ENCODE measurements at regions not wholly inside any gene's neighbourhood (a gene's known extent, or its start where the extent isn't known, plus 50 kb on each side); places are given as distances from the start of the nearest gene placed in this dataset.
"Not testable (repeated sequence)": the region's sequence is repeated elsewhere in the genome, so short reads cannot be mapped to it uniquely, and the experiment has no call there.

- H3K9me3 ChIP-seq (ENCODE audit: control insufficient read depth, insufficient read depth, low read length); H3K79me2 ChIP-seq (ENCODE audit: control insufficient read depth, low read length); H3K9me2 ChIP-seq (replicated peaks; ENCODE audit: control insufficient read depth, low read length); H4K20me1 ChIP-seq (ENCODE audit: control insufficient read depth, insufficient read depth, low read depth, low read length); H3F3A ChIP-seq (ENCODE audit: control insufficient read depth, insufficient read depth); H3K36me3 ChIP-seq (ENCODE audit: control insufficient read depth, low read length); H3K4me2 ChIP-seq (ENCODE audit: low read length); H3K27me3 ChIP-seq (ENCODE audit: control insufficient read depth, low read length); H3K4me1 ChIP-seq (ENCODE audit: control insufficient read depth, low read length); H3K4me3 ChIP-seq (ENCODE audit: low read length); H3K27ac ChIP-seq (ENCODE audit: low read depth, low read length): not testable (repeated sequence)
Measured at GRCh38 chr16:60359412-60359811, 1625.3 kb upstream of the GOT2 start.

GRCh38 chr16:60357876-60358522, 1623.9 kb upstream of the GOT2 start:
- not testable (repeated sequence) for H4K20me1 ChIP-seq (ENCODE audit: control insufficient read depth, insufficient read depth, low read depth, low read length); H3K79me2 ChIP-seq (ENCODE audit: control insufficient read depth, low read length); H3F3A ChIP-seq (ENCODE audit: control insufficient read depth, insufficient read depth); H3K4me1 ChIP-seq (ENCODE audit: control insufficient read depth, low read length); H3K27me3 ChIP-seq (ENCODE audit: control insufficient read depth, low read length); H3K27ac ChIP-seq (ENCODE audit: low read depth, low read length); H3K4me3 ChIP-seq (ENCODE audit: low read length); H3K9me2 ChIP-seq (replicated peaks; ENCODE audit: control insufficient read depth, low read length); H3K4me2 ChIP-seq (ENCODE audit: low read length); H3K36me3 ChIP-seq (ENCODE audit: control insufficient read depth, low read length); H3K9me3 ChIP-seq (ENCODE audit: control insufficient read depth, insufficient read depth, low read length)

- Histone ChIP-seq H3F3A (ENCODE audit: control insufficient read depth, insufficient read depth) (no peaks in the 10 kb centered on the region), H3K36me3 (ENCODE audit: control insufficient read depth, low read length) (no peaks in the 10 kb centered on the region), H3K4me3 (ENCODE audit: low read length) (no peak overlapping the region), H3K4me1 (ENCODE audit: control insufficient read depth, low read length) (no peaks in the 10 kb centered on the region), H3K9me3 (ENCODE audit: control insufficient read depth, insufficient read depth, low read length) (no peaks in the 10 kb centered on the region), H3K9me2 (replicated peaks; ENCODE audit: control insufficient read depth, low read length) (no peaks in the 10 kb centered on the region), H3K79me2 (ENCODE audit: control insufficient read depth, low read length) (no peaks in the 10 kb centered on the region), H3K4me2 (ENCODE audit: low read length) (no peak overlapping the region), H3K27ac (ENCODE audit: low read depth, low read length) (no peak overlapping the region), H3K27me3 (ENCODE audit: control insufficient read depth, low read length) (no peaks in the 10 kb centered on the region), H4K20me1 (ENCODE audit: control insufficient read depth, insufficient read depth, low read depth, low read length) (no peaks in the 10 kb centered on the region)
- TF ChIP-seq EZH2phosphoT487 (IDR thresholded peaks at IDR 0.05; ENCODE audit: borderline replicate concordance, low read length) (no peak), CTCF (IDR thresholded peaks at IDR 0.05; ENCODE audit: low read depth, low read length, poor library complexity, severe bottlenecking) (no peak)
Measured at GRCh38 chr16:60346256-60346655, 1612.1 kb upstream of the GOT2 start.

GRCh38 chr16:60337671-60338070, 1603.6 kb upstream of the GOT2 start:
- Histone ChIP-seq H3K9me2 (replicated peaks; ENCODE audit: control insufficient read depth, low read length) (no peaks in the 10 kb centered on the region), H3K27ac (ENCODE audit: low read depth, low read length) (no peak overlapping the region), H3F3A (ENCODE audit: control insufficient read depth, insufficient read depth) (no peaks in the 10 kb centered on the region), H3K79me2 (ENCODE audit: control insufficient read depth, low read length) (no peaks in the 10 kb centered on the region), H4K20me1 (ENCODE audit: control insufficient read depth, insufficient read depth, low read depth, low read length) (no peaks in the 10 kb centered on the region), H3K9me3 (ENCODE audit: control insufficient read depth, insufficient read depth, low read length) (0 out of 2 replicates have a peak, but pooled peaks cover 3% of the 10 kb centered on the region), H3K4me3 (ENCODE audit: low read length) (no peak overlapping the region), H3K27me3 (ENCODE audit: control insufficient read depth, low read length) (no peaks in the 10 kb centered on the region), H3K36me3 (ENCODE audit: control insufficient read depth, low read length) (no peaks in the 10 kb centered on the region), H3K4me2 (ENCODE audit: low read length) (no peak overlapping the region), H3K4me1 (ENCODE audit: control insufficient read depth, low read length) (no peaks in the 10 kb centered on the region)
- TF ChIP-seq CTCF (IDR thresholded peaks at IDR 0.05; ENCODE audit: low read depth, low read length, poor library complexity, severe bottlenecking) (no peak), EZH2phosphoT487 (IDR thresholded peaks at IDR 0.05; ENCODE audit: borderline replicate concordance, low read length) (no peak)

Data from DOHH2 (cell line).